ENCODE measurements at regions not wholly inside any gene's neighbourhood (a gene's known extent, or its start where the extent isn't known, plus 50 kb on each side); places are given as distances from the start of the nearest gene placed in this dataset.

- TF ChIP-seq POLR2AphosphoS5 (IDR thresholded peaks at IDR 0.05; ENCODE audit: low read depth, low read length) (no peak), TAF1 (IDR thresholded peaks at IDR 0.05; ENCODE audit: borderline replicate concordance, insufficient read depth, low read length) (no peak), FOXP2 (optimal IDR thresholded peaks at IDR 0.05; ENCODE audit: borderline replicate concordance, extremely low read depth, extremely low read length, insufficient read depth) (no peak), REST (IDR thresholded peaks at IDR 0.05; ENCODE audit: insufficient read depth in 1 of 2, low read depth in 2 of 2, low read length in 2 of 2) (no peak), SIN3A (IDR thresholded peaks at IDR 0.05; ENCODE audit: borderline replicate concordance, insufficient read depth, low read length) (no peak)
Observed at GRCh38 chr12:83323866-83324265, 637.2 kb downstream of the TMTC2 start.

- no peak for TF ChIP-seq REST (IDR thresholded peaks at IDR 0.05; ENCODE audit: insufficient read depth in 1 of 2, low read depth in 2 of 2, low read length in 2 of 2)
- TF ChIP-seq TAF1 (IDR thresholded peaks at IDR 0.05; ENCODE audit: borderline replicate concordance, insufficient read depth, low read length): no peak
- TF ChIP-seq FOXP2 (optimal IDR thresholded peaks at IDR 0.05; ENCODE audit: borderline replicate concordance, extremely low read depth, extremely low read length, insufficient read depth): no peak
- TF ChIP-seq SIN3A (IDR thresholded peaks at IDR 0.05; ENCODE audit: borderline replicate concordance, insufficient read depth, low read length): no peak
- no peak for TF ChIP-seq POLR2AphosphoS5 (IDR thresholded peaks at IDR 0.05; ENCODE audit: low read depth, low read length)
Observed at GRCh38 chr12:83322809-83323208, 636.1 kb downstream of the TMTC2 start.

GRCh38 chr12:83321971-83322370 lies 635.3 kb downstream of the TMTC2 start:
- no peak for TF ChIP-seq REST (IDR thresholded peaks at IDR 0.05; ENCODE audit: insufficient read depth in 1 of 2, low read depth in 2 of 2, low read length in 2 of 2)
- no peak for TF ChIP-seq FOXP2 (optimal IDR thresholded peaks at IDR 0.05; ENCODE audit: borderline replicate concordance, extremely low read depth, extremely low read length, insufficient read depth)
- no peak for TF ChIP-seq POLR2AphosphoS5 (IDR thresholded peaks at IDR 0.05; ENCODE audit: low read depth, low read length)
- no peak for TF ChIP-seq TAF1 (IDR thresholded peaks at IDR 0.05; ENCODE audit: borderline replicate concordance, insufficient read depth, low read length)
- TF ChIP-seq SIN3A (IDR thresholded peaks at IDR 0.05; ENCODE audit: borderline replicate concordance, insufficient read depth, low read length): no peak

GRCh38 chr12:83320350-83320749 lies 633.6 kb downstream of the TMTC2 start:
- no peak for TF ChIP-seq POLR2AphosphoS5 (IDR thresholded peaks at IDR 0.05; ENCODE audit: low read depth, low read length)
- TF ChIP-seq FOXP2 (optimal IDR thresholded peaks at IDR 0.05; ENCODE audit: borderline replicate concordance, extremely low read depth, extremely low read length, insufficient read depth): no peak
- no peak for TF ChIP-seq SIN3A (IDR thresholded peaks at IDR 0.05; ENCODE audit: borderline replicate concordance, insufficient read depth, low read length)
- no peak for TF ChIP-seq REST (IDR thresholded peaks at IDR 0.05; ENCODE audit: insufficient read depth in 1 of 2, low read depth in 2 of 2, low read length in 2 of 2)
- no peak for TF ChIP-seq TAF1 (IDR thresholded peaks at IDR 0.05; ENCODE audit: borderline replicate concordance, insufficient read depth, low read length)

Data from PFSK-1 (cell line).